ENCODE measurements at regions not wholly inside any gene's neighbourhood (a gene's known extent, or its start where the extent isn't known, plus 50 kb on each side); places are given as distances from the start of the nearest gene placed in this dataset.

DNA sequence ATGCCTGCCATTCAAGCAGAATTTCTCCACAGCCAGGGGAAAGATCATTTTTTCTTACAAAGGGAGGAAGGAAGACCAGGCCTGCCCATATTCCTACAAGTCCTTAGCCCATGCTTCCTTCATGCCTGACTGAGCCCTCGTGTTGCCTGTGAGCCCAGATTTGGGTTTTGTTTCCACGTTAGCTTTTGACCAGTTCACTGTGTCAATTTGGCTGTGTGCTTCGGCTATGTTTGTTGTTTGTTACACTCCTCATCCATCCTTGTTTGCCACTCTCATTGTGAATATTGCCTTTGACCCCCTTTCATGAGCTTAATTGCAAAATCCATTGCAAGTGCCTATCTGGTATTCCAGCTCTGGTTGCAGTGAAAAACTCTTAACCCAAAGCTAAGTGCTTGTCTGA is 84.7 kb upstream of the RIOK2 start:
- TF ChIP-seq, protein P1, sequence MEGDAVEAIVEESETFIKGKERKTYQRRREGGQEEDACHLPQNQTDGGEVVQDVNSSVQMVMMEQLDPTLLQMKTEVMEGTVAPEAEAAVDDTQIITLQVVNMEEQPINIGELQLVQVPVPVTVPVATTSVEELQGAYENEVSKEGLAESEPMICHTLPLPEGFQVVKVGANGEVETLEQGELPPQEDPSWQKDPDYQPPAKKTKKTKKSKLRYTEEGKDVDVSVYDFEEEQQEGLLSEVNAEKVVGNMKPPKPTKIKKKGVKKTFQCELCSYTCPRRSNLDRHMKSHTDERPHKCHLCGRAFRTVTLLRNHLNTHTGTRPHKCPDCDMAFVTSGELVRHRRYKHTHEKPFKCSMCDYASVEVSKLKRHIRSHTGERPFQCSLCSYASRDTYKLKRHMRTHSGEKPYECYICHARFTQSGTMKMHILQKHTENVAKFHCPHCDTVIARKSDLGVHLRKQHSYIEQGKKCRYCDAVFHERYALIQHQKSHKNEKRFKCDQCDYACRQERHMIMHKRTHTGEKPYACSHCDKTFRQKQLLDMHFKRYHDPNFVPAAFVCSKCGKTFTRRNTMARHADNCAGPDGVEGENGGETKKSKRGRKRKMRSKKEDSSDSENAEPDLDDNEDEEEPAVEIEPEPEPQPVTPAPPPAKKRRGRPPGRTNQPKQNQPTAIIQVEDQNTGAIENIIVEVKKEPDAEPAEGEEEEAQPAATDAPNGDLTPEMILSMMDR (IDR thresholded peaks at IDR 0.05; ENCODE audit: insufficient read depth, low read length): no peak
- no peak for TF ChIP-seq POLR2AphosphoS5 (IDR thresholded peaks at IDR 0.05; ENCODE audit: low read depth)
- no peak for TF ChIP-seq GABPA (IDR thresholded peaks at IDR 0.05; ENCODE audit: low read depth)
- no peak for TF ChIP-seq SPI1 (IDR thresholded peaks at IDR 0.05; ENCODE audit: borderline replicate concordance, low read depth)
